ENCODE measurements at regions not wholly inside any gene's neighbourhood (a gene's known extent, or its start where the extent isn't known, plus 50 kb on each side); places are given as distances from the start of the nearest gene placed in this dataset.
A peak's percentile ranks its signal among the peaks of the same experiment; 100 is the strongest.
"Not testable (repeated sequence)": the region's sequence is repeated elsewhere in the genome, so short reads cannot be mapped to it uniquely, and the experiment has no call there.

DNA sequence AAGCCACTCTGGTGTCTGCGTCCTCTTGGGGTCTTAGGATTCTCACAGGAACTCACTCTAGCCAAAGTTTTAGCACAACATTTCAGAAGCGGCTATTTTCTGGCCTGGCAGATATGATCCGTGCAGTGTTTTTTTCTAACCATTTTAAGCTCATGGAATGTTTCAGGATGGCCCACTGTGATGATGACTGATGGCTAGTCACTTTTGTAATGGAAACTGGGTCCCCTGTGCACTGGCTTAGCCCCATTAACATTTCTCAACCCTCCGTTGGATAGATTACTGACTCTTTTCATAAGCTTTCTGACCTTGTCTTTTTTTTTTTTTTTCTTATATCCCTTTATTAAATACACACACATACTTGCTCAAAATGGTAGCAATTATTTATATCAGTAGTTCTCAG lies 364.9 kb upstream of the FOXG1 start:
- not testable (repeated sequence) for DNase-seq

DNA sequence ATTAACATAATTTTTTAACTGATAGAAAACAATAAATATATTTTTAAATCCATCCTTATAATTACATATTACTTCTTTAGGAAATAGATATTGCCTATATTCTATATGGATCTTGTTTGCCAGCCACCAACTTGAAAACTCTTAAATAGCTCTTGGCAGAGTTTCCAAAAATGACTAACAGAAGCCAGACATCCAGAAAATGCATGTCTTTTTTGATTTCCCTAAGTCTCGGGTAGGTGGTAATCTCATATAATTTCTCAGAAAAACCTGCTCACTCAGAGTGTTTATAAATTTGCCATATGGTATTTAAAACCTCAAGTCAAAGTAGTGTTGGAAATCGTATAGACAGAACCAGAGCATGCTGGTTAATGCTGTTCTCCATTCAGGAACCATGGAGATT lies 360.4 kb upstream of the FOXG1 start:
- DNase-seq = peak; percentile 82

DNA sequence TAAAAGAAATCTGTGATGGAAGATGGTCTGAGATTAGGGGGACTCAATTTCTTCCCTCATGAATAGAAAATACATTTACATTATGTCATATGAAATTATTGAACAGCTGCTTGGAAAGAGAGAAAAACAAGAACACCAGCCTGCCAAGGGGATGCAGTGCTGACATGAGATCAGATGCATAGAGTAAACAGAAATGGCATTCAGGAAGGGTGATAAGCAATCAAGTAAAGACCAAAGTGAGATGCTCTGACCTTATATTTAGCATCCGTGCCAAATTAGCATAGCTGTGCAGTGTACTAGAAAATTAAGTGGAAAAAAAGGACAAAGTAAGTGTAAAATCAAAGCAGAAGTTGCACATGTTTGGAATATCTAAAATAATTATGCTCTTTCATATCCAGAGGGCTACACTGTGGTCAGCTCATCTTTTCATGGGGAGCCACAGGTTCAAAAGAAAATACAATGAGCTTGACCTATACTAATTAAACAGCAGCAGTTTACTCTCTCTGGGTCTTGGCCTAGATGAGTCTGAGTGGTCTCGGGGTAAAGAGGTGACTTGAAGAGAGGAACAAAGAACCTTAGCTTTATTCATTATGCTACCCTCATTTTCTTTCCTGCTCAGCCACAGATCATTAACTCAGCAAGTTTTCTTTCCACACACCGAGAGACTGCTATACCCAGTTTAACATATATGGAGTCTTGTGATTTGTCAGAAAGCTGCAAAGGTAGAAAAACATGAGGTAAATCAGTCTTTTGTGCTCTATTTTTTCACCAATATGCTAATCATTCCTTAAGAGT lies 359.4 kb upstream of the FOXG1 start:
- peak; percentile 58 for DNase-seq

DNA sequence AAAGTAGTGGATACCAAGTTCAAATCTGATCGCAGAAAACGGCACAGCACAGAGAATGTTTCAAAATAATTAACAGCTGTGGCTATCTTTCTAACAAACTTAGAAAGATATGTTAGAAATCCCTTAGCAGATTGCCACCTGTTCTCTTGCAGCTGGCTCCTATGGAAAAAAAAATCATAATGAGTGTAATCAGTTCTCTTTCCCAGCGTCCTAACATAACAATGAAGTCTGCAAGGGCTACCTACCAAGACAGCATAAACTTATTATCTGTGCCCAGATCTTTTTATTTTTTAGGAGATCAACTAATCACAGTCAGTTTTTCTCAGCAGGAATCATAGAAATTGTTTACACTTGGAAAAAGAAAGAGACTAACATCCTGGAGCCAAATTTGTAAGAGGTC lies 358.6 kb upstream of the FOXG1 start:
- no peak for DNase-seq

DNA sequence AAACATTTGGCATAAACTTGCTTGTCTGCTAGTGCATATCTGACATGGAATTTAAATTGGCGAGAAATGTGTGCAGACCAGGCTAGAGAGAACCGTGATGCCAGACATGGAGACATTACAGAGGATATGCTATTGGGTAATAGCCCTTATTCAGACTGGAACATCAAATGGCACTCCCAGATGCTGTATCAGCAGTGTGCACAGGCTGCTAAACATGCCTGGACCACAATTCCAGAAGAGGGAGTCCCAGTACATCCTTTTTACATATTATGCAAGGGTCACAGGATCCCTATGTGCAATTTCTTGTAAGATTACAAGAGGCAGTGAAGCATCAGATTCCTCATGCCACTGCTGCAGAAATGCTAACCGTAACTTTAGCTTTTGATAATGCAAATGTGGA lies 354.5 kb upstream of the FOXG1 start:
- DNase-seq = no peak

DNA sequence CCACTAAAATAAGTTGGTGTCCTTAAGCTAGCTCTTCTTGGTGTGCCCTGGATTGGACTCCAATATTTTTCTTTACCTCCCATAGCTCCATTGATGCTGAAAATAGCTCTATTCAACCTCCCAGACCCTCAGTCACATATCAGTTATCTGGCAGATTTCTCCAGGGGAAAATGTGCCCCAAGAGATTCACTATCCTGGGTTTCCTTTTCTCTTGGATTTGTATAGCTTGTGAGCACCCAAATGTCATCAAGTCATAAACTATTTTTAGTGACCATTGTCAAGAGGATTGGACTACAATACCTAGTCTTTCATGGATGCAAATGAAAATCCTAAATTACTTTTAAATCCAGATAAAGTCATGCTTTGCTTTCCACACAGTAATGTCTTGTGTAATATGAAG lies 339.6 kb upstream of the FOXG1 start:
- no peak for DNase-seq

DNA sequence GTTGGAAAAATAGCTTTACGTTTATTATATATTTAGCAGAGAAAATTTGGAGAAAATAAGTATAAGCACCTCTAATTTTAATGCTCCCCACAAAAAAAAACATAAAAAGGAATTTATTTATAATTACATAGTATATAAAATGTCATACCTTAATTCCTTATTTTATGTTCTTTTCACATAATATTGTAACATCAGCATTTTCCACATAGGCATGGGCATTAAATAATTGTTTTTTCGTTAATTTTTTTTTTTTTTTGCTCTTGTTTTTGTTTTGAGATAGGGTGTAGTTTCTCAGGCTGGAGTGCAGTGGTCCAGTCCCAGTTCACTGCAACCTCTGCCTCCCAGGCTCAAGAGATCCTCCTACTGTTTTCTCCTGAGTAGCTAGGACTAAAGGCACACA lies 329.8 kb upstream of the FOXG1 start:
- DNase-seq = no peak

DNA sequence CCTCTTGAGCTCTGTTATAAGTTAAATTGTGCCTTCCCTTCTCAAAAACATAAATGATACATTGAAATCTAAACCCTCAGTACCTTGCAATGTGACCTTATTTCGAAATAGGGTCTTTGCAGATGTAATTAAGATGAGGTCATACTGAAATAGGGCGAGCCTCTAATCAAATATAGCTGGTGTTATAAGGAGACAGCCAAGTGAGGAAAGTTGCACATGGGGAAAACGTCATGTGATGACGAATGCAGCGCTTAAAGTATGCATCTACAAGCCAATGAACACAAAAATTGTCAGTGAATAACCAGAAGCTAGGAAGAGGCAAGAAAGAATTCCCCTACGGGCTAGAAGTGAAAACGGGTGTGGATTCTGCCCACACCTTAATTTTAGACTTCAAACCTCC lies 305.2 kb upstream of the FOXG1 start:
- DNase-seq = no peak

DNA sequence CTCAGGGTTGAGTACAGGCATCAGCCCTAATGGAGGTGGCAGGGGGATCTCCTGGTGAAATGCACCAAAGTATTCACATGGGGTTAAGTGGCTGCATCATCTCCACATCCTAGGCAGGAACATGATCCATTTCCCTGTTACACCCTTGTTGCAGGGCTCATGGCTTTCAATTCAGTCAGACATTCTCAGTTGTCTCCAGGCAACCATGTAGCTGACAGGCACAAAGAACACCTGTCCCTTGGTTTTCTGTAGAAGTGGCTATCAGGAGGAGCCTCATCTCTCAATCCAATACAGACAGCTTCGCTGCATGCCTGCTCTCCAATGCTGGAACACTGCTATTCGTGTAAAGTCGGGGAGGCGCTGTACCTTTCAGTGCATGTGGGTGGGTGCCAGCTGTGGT lies 299.0 kb upstream of the FOXG1 start:
- DNase-seq = no peak

DNA sequence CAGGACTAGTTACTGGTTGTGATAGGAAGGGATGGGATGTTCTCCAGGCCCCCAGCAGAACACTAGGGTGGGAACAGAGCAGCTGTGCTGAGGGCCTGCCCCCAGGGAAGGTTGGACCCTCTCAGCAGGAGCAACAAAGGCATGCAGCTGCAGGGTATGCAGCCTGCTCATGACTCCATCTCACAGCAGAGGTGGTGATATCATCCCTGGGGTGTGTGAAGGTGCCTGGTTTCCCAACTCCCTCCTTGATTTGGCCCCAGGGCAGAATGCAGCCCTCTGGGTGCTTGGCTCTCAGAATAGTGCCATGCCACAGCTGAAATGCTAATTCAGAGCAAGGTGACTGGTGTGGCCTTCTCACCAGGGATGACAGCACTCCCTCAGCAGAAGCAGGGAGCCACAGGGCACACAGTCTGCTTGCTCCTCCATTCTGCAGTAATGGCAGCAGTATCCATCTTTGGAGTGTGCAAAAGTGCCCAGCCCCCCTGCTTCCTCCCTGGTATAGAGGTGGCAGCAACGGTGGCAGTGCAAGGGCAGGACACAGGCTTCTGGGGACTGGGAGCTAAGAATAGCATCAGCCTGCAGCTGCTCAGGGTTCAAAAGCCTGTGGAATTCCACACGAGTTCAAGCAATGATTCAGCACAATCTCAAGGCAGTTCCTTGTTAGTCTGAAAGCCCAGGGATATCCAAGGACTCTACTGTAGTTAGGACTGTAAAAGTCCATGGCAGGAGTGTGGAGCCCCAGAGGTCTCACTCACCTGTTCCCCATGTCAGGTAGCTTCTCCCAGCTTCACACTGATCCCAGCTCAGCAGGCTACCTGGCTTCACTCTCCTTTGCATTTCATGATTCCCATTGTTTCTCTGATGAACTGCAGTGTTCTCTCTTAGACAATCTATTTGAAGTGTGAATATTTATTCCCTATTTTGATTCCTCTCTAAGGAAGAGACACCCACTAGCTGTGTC lies 298.1 kb upstream of the FOXG1 start:
- DNase-seq = no peak

DNA sequence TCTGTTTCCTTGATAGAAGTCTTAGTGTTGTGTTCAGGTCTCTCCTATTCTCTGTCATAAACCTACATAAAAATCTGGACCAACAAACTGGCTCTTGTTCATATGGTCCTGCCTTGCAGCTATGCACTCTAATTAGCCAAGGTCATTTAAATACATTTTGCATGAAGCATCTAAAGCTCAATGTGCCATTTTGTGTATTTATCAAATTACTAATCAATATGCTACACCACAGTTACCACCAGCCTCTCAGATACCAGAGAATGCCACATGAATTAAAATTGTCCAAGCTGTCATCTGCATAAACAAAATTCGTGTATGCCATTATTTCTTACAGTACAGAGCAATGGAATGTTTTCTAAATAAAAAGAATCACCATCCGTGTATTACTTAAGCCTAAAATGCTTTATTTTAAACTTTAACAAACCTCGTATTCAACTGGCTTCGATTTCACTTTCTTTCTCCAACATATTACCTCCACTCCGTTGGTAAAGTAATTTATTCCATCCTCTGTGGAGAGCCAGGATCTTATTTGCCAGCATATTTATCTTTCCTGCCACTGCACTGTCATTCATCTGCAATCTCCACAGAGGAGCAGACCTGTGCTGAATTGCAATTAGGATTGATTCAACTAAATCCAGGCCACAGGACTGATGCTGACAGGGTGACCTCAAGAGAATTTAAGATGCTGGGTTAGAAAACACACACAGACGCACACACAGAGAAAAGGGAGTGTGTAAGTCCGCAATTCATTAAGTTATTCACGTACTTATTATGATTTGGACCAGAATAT lies 284.1 kb upstream of the FOXG1 start:
- DNase-seq = peak; percentile 11

DNA sequence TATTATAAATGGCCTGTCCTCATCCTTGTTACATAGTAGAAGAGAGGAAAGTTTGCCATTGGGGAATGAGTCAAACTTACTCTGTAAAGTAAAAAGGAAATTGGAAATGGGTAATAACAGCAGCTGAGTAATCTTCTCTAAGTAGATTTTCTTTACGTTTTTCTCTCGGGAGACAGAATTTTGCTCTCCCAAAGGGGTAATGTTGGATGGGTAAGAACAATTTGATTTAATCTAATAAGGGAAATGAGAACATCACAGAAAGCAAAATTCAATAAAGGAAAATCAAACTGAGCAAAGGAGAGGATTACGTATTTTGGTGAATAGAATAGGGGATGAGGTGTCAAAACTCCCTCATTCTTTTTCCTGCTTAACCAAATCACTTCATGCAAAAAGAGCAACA lies 283.1 kb upstream of the FOXG1 start:
- DNase-seq = no peak

DNA sequence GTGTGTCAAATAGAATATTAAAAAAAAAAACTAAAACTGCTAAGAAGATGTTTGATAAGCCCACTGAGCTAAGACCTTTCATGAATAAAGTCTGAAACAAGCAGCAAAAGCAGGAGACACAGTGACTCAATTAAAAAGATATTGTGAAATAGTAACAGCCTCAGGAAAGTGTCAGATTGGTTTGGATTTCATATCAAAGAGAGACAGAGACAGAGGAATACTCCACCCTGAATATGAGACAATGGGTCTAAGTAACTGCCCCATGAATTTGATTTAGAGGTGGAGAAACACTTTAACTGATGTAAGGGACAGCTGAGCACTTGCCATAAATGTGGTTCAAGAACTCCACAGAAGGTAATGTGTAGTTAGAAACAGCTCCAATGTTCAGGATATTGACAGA lies 277.9 kb upstream of the FOXG1 start:
- no peak for DNase-seq

DNA sequence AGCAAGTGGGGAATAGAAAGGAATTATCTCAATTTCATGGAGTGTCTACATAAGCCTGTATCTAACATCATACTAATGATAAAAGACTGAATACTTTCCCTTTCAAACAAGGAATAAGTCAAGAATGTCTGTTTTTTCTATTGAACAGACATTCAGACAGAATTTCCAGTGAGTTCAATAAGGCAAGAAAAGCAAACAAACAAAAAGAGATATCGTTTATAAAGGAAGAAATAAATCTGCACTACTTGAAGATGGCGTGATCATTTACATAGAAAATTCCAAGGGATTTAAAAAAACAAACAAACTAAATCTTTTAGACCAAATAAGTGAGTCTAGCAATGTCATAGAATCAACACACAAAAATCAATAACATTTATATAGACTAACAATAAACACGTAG lies 273.1 kb upstream of the FOXG1 start:
- DNase-seq = no peak

DNA sequence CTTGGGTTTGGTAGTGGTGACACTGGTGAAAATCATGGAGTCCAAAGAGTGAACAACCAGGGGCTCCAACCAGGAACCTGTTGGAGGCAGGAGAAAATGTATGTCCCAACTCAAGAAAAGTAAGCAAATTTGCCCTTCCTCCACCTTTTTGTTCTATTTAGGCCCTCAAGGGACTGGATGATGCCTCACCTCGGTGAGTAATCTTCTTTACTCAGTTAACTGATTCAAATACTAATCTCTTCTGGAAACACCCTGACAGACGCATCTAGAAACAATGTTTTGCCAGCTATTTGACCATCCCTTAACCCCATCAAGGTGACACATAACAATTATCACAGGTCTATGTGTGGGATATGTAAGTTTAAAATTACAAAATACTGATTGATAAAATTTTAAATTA lies 272.4 kb upstream of the FOXG1 start:
- no peak for DNase-seq

DNA sequence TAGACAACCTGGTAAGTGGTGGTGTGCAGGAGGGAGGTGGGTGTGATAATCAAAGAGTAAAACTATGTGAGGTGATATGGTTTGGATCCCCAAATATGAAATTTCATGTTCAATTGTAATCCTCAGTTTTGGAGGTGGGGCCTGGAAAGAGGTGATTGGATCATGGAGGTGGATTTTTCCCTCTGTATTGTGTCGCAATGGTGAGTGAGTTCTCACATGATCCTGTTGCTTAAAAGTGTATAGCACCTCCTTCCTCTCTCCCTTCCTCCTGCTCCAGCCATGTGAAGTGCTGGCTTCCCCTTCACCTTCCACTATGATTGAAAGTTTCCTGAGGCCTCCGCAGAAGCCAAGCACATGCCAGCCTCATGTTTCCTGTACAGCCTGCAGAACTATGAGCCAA lies 270.2 kb upstream of the FOXG1 start:
- DNase-seq = no peak

DNA sequence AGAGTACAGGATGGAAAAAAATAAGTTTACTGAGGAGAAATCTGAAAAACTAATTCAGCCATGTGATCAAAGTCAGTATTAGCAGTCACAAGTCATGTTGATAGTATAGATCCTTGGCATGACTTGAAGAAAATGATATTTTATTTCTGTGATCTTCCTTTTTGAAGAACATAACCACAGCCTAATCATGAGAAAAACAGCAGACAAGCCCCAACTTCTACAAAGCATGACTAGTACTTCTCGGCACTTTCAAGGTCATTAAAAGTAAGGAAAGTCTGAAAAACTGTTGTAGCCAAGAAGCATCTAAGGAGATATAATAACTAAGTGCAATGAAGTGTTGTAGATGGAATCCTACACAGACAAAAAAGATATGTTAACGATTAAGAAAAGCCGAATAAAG lies 264.1 kb upstream of the FOXG1 start:
- DNase-seq = no peak

DNA sequence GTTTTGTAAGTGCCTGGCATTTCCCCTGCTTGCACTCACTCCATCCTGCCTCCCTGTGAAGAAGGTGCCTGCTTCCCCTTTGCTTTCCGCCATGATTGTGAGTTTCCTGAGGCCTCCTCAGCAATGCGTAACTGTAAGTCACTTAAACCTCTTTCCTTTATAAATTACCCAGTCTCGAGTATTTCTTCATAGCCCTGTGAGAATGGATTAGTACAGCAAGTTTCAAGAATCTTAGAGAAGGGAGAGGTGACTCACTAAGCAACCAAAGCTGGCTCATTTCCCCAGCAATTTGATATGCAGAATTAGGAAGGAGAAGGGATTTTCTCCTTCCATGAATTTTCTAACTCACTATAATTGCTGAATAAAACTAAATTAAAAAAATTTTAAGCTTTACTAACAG lies 251.0 kb upstream of the FOXG1 start:
- DNase-seq = no peak

DNA sequence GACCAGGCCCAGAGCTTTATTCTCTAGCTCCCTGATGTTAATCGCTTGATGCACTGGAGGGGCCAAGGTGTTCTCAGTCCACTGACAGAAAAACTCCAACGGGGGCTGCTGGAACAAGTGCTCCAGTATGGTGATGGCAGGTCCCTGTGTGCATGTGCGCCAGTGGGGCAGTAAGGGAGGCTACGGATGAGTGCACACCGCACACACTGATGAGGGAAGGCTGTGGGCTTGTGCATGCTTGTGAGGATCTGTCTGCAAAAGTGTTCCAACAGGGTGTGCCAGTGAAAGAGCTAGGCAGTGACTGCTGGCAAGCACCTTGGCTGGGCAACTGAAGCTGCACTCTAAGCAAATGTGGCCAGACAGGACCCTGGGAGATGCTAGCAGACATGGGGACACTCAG lies 229.7 kb upstream of the FOXG1 start:
- DNase-seq = no peak

DNA sequence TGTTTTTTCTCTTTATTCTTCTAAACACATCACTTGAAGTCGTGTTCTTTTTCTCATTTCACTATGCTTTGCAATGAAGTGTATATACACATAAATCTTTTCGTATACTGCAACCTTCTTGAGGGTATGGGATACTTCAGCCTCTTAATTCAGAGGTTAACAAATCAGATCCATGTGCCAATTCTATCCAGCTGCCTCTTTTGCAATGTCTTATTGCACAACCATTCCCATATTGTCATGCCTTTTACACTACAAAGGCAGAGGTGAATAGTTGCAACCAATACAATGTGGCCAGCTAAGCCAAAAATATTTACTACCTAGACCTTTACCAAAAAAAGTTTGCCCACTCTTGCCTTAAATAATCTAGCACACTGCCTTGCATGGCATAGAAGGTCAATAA lies 224.5 kb upstream of the FOXG1 start:
- no peak for DNase-seq

DNA sequence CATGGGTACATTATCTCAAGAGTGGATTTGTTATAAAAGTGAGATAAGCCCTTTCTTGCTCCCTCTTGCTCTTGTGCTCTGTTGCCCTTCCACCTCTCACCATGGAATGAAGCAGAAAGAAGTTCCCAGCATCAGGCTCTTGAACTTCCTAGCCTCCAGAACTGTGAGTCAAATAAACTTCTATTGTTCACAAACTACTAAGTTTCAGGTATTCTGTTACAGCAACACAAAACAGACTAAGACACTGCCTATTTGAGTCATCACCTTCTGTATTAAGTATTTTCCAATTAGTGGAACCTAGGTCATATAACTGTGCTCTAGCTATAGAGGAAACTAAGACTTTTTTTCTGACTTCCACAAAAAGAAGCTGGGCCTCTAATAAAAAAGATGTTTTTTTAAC lies 201.2 kb upstream of the FOXG1 start:
- DNase-seq = no peak

DNA sequence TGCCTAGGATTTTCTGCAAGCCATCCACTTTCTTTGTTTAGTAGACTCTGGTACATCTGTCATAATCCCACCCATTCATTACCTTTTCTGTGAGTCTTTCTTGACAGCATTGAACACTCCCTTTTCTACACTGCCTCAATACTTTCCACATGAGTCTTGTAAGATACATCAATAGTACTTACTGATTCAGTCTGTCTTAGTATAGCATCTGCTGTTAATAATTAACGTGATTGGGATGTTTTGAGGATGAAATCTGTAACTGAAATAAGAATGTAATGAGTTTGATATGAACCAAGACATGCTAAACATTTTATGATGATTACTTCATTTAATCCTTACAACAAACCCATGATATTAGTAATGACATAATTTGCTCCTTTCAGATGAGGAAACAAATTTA lies 196.2 kb upstream of the FOXG1 start:
- no peak for DNase-seq

DNA sequence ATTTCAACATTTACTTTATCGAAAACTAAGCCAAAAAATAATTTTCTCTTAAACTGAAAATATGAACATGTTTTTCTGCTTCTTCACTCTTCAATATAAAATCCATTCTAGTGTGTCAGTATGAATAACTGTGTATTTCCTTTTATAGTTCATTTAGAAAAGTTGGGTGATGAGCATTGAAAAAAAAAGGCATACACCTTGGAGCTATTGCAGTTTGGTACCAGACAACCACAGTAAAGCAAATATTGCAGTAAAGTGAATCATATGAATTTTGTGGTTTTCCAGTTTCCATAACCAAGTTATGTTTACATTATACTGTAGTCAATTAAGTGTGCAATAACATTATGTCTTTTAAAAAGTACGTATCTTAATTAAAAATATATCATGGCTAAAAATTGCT lies 195.0 kb upstream of the FOXG1 start:
- DNase-seq = no peak

DNA sequence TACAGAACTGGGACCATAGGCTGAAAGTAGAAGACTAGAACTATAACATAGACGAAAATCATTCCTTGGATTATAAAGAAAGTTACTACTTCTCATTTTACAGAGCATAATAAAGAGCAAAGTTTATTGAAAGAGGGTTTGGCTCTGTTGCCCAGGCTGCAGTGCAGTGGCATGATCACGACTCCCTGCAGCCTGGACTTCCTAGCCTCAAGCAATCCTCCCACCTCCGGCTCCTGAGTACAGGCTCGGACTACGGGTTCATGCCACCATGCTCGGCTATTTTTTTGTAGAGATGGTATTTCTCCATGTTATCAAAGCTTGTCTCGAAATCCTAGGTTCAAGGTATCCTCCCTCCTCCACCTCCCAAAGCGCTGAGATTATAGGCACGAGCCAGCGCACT lies 190.1 kb upstream of the FOXG1 start:
- no peak for DNase-seq
